Kidney (tissue), 13 donors: ENCODE measurements at regions not wholly inside any gene's neighbourhood (a gene's known extent, or its start where the extent isn't known, plus 50 kb on each side); places are given as distances from the start of the nearest gene placed in this dataset.

Experiments used
- DNase-seq, 5 donors: peaks; one replicate each; pipeline ENCODE4 v3.0.0-alpha.2; 2013 to 2020
- FAIRE-seq: peaks from 2 replicates; lab custom pipeline; 2012; peaks lifted over from hg19 to GRCh38; lab: Jason Lieb, UNC
- H3K27ac ChIP-seq, 2 donors: one replicate each; pipeline ENCODE4 v1.7.0; 2013; ENCODE audit warnings: low read depth in 2 of 2, low read length in 2 of 2, inconsistent platforms in 1 of 2
- H3K27me3 ChIP-seq: one replicate; pipeline ENCODE4 v1.7.1; 2013; ENCODE audit warnings: low read length, inconsistent platforms; ENCODE audit not compliant: control insufficient read depth, insufficient read depth
- H3K36me3 ChIP-seq, 3 donors: one replicate each; pipeline versions ENCODE4 v1.7.0 to v1.7.1; 2013; ENCODE audit warnings: low read length in 3 of 3, control low read depth in 1 of 3, inconsistent platforms in 1 of 3; ENCODE audit not compliant: insufficient read depth in 3 of 3, control insufficient read depth in 2 of 3
- H3K4me1 ChIP-seq, 3 donors: one replicate each; pipeline versions ENCODE4 v1.7.0 to v1.7.1; 2013; ENCODE audit warnings: low read length in 3 of 3, inconsistent platforms in 1 of 3, low read depth in 1 of 3; ENCODE audit not compliant: control insufficient read depth in 2 of 3, insufficient read depth in 2 of 3
- H3K4me3 ChIP-seq, 3 donors: one replicate each; pipeline versions ENCODE4 v1.7.0 to v1.8.1; 2013; ENCODE audit warnings: low read length in 3 of 3, control low read depth in 1 of 3, inconsistent platforms in 1 of 3
- H3K9ac ChIP-seq, 3 donors: one replicate each; pipeline versions ENCODE4 v1.7.0 to v1.7.1; 2013; ENCODE audit warnings: low read length in 3 of 3, control low read depth in 1 of 3, inconsistent platforms in 1 of 3
- H3K9me3 ChIP-seq, 3 donors: one replicate each; pipeline versions ENCODE4 v1.7.0 to v1.7.1; 2013; ENCODE audit warnings: low read length in 3 of 3, control low read depth in 1 of 3, inconsistent platforms in 1 of 3; ENCODE audit not compliant: control insufficient read depth in 2 of 3, insufficient read depth in 1 of 3
- CTCF ChIP-seq: IDR thresholded peaks from 3 replicates; pipeline ENCODE4 v1.5.1; 2012; ENCODE audit warnings: mild to moderate bottlenecking, moderate library complexity, borderline replicate concordance; ENCODE audit not compliant: insufficient read depth; ENCODE audit errors: extremely low read depth
- intact Hi-C: fragments of 100-400 bp; cut with DNase I; formaldehyde crosslinking; loops from one replicate; pipeline ENCODE4 v1.11.1; 2022
- donor health status: control.
- donor health status: control.
- donor health status: control.
- donor health status: control.
- donor health status: control.
- donor health status: DM: yes; HTN: yes; CAD: no.
- donor health status: Normal renal cell carcinoma (clear cell type).

- intact Hi-C loops: no loop called here
These were observed 103.1 kb upstream of the ESR1 start for GRCh38 chr6:151704383-151704782.

GRCh38 chr6:151705993-151706733, 101.3 kb upstream of the ESR1 start:
- DNase-seq (no peak), FAIRE-seq (no peak)
- intact Hi-C loops: no loop called here
- H3K36me3 ChIP-seq: no peaks in the 10 kb centered on the region
- H3K9ac ChIP-seq: no peak overlapping the region
- no peaks in the 10 kb centered on the region for H3K9me3 ChIP-seq
- no peaks in the 10 kb centered on the region for H3K4me1 ChIP-seq
- H3K27me3 ChIP-seq: no peaks in the 10 kb centered on the region
- TF ChIP-seq CTCF: no peak
- H3K27ac ChIP-seq: no peak overlapping the region
- no peak overlapping the region for H3K4me3 ChIP-seq

More at GRCh38 chr6:151704383-151704782, 103.1 kb upstream of the ESR1 start:
- DNase-seq (no peak), FAIRE-seq (no peak)
- no peaks in the 10 kb centered on the region for H3K36me3 ChIP-seq
- no peak overlapping the region for H3K4me3 ChIP-seq
- peaks cover 0 to 3% (median 0%) of the 10 kb centered on the region in 3 donors for H3K4me1 ChIP-seq
- H3K27me3 ChIP-seq: no peaks in the 10 kb centered on the region
- no peak for TF ChIP-seq CTCF
- no peak overlapping the region for H3K9ac ChIP-seq
- no peak overlapping the region for H3K27ac ChIP-seq
- no peaks in the 10 kb centered on the region for H3K9me3 ChIP-seq

- no peak for FAIRE-seq
- Histone ChIP-seq H3K9ac (no peak overlapping the region), H3K4me1 (no peaks in the 10 kb centered on the region), H3K27ac (no peak overlapping the region), H3K4me3 (no peak overlapping the region), H3K27me3 (no peaks in the 10 kb centered on the region), H3K9me3 (no peaks in the 10 kb centered on the region), H3K36me3 (no peaks in the 10 kb centered on the region)
- TF ChIP-seq CTCF: no peak
- no peak for DNase-seq
- intact Hi-C loops: no loop called here
These were observed 98.2 kb upstream of the ESR1 start for GRCh38 chr6:151709329-151709728.
